Keratinocyte (primary cell): ENCODE measurements at regions not wholly inside any gene's neighbourhood (a gene's known extent, or its start where the extent isn't known, plus 50 kb on each side); places are given as distances from the start of the nearest gene placed in this dataset.

ENCODE experiments used
- DNase-seq: peaks from one replicate; pipeline ENCODE4 v3.0.0-alpha.2; 2011; ENCODE audit warnings: low read depth, missing footprints, low spot score
- FAIRE-seq: peaks from 2 replicates; lab custom pipeline; 2011; peaks lifted over from hg19 to GRCh38; lab: Jason Lieb, UNC
- H2AFZ ChIP-seq: 2 replicates; pipeline ENCODE4 v1.6.0; 2012; ENCODE audit warnings: low read length, control low read depth, inconsistent platforms; ENCODE audit not compliant: control insufficient read depth
- H3K27ac ChIP-seq: 2 replicates; pipeline ENCODE4 v1.5.1; 2011; ENCODE audit warnings: low read length; ENCODE audit not compliant: control insufficient read depth, insufficient read depth
- H3K27me3 ChIP-seq: 3 replicates; pipeline ENCODE4 v1.6.0; 2011; ENCODE audit warnings: low read length; ENCODE audit not compliant: control insufficient read depth, insufficient read depth; ENCODE audit errors: extremely low read depth
- H3K36me3 ChIP-seq, 2 experiments: 2 replicates in 1 of 2; 3 replicates in 1 of 2; pipeline ENCODE4 v1.5.1; 2011; ENCODE audit warnings: low read length in 2 of 2, mild to moderate bottlenecking in 1 of 2; ENCODE audit not compliant: control insufficient read depth in 2 of 2, insufficient read depth in 2 of 2; ENCODE audit errors: extremely low read depth in 1 of 2
- H3K4me1 ChIP-seq: 3 replicates; pipeline ENCODE4 v1.5.1; 2011; ENCODE audit warnings: low read length; ENCODE audit not compliant: control insufficient read depth, insufficient read depth; ENCODE audit errors: extremely low read depth
- H3K4me2 ChIP-seq: 3 replicates; pipeline ENCODE4 v1.6.0; 2011; ENCODE audit warnings: low read depth, low read length; ENCODE audit not compliant: control insufficient read depth, insufficient read depth; ENCODE audit errors: extremely low read depth
- H3K4me3 ChIP-seq, 3 experiments: fragments of 200-600 bp in 1 of 3; sonication (generic) in 1 of 3; 2 replicates in 2 of 3; 3 replicates in 1 of 3; pipeline ENCODE4 v1.5.1; 2011 to 2016; ENCODE audit warnings: low read length in 3 of 3, mild to moderate bottlenecking in 3 of 3, control low read depth in 2 of 3, inconsistent platforms in 1 of 3, low read depth in 1 of 3, mixed read lengths in 1 of 3, mixed run types in 1 of 3, moderate library complexity in 1 of 3; ENCODE audit not compliant: control insufficient read depth in 2 of 3, insufficient read depth in 2 of 3; ENCODE audit errors: extremely low read depth in 1 of 3
- H3K79me2 ChIP-seq: 2 replicates; pipeline ENCODE4 v1.6.0; 2012; ENCODE audit warnings: low read length; ENCODE audit not compliant: control insufficient read depth, insufficient read depth
- H3K9ac ChIP-seq: 3 replicates; pipeline ENCODE4 v1.6.0; 2011; ENCODE audit warnings: low read length; ENCODE audit not compliant: control insufficient read depth, insufficient read depth; ENCODE audit errors: extremely low read depth
- H3K9me1 ChIP-seq: 3 replicates; pipeline ENCODE4 v1.6.0; 2011; ENCODE audit warnings: low read length; ENCODE audit not compliant: control insufficient read depth, insufficient read depth; ENCODE audit errors: extremely low read depth
- H3K9me3 ChIP-seq: 2 replicates; pipeline ENCODE4 v1.5.1; 2012; ENCODE audit warnings: low read depth, low read length; ENCODE audit not compliant: control insufficient read depth
- H4K20me1 ChIP-seq: 3 replicates; pipeline ENCODE4 v1.6.0; 2011; ENCODE audit warnings: low read length; ENCODE audit not compliant: control insufficient read depth, insufficient read depth; ENCODE audit errors: extremely low read depth
- CTCF ChIP-seq, 3 experiments: IDR thresholded peaks in 1 of 3; conservative IDR thresholded peaks in 1 of 3; optimal IDR thresholded peaks in 1 of 3; 2 replicates in 2 of 3; 3 replicates in 1 of 3; pipeline versions ENCODE3 to v1.5.1; 2011; ENCODE audit warnings: low read length in 3 of 3, mild to moderate bottlenecking in 3 of 3, moderate library complexity in 2 of 3, control low read depth in 1 of 3, inconsistent platforms in 1 of 3; ENCODE audit not compliant: insufficient read depth in 2 of 3; ENCODE audit errors: extremely low read depth in 1 of 3
- EZH2 ChIP-seq: IDR thresholded peaks from one replicate; pipeline ENCODE4 v1.6.1; 2012; ENCODE audit warnings: inconsistent platforms, mild to moderate bottlenecking, low read length, moderate library complexity
- dilution Hi-C: fragments of 300-500 bp; cut with MboI; formaldehyde crosslinking; loops from one replicate; pipeline ENCODE4 v1.7.0; 2020; ENCODE audit warnings: low sequenced_read_pairs; ENCODE audit not compliant: extremely low pct_ligation_motif_present

GRCh38 chr6:11330413-11330760 lies 97.9 kb upstream of the NEDD9 start:
- DNase-seq = no peak
- H3K79me2 ChIP-seq = no peaks in the 10 kb centered on the region
- no peaks in the 10 kb centered on the region for H3K9me3 ChIP-seq
- no peaks in the 10 kb centered on the region for H3K27me3 ChIP-seq
- no peaks in the 10 kb centered on the region for H3K9me1 ChIP-seq
- H3K4me3 ChIP-seq = no peak overlapping the region
- no peaks in the 10 kb centered on the region for H4K20me1 ChIP-seq
- FAIRE-seq = no peak
- no peak overlapping the region for H3K9ac ChIP-seq
- TF ChIP-seq CTCF (optimal IDR thresholded peaks at IDR 0.05 in 1 of 3, IDR thresholded peaks at IDR 0.05 in 1 of 3, conservative IDR thresholded peaks at IDR 0.05 in 1 of 3; ENCODE audit: extremely low read depth in 1 of 3, insufficient read depth in 2 of 3, low read length in 3 of 3) (no peak), EZH2 (no peak)
- dilution Hi-C loops = no loop called here
- H3K27ac ChIP-seq = no peak overlapping the region
- no peak overlapping the region for H3K4me2 ChIP-seq
- H3K36me3 ChIP-seq = no peaks in the 10 kb centered on the region
- no peaks in the 10 kb centered on the region for H3K4me1 ChIP-seq
- no peak overlapping the region for H2AFZ ChIP-seq

GRCh38 chr6:11329726-11330412 lies 97.4 kb upstream of the NEDD9 start:
- Histone ChIP-seq H2AFZ (no peak overlapping the region), H3K4me3 (no peak overlapping the region), H4K20me1 (no peaks in the 10 kb centered on the region), H3K9me3 (no peaks in the 10 kb centered on the region), H3K4me2 (no peak overlapping the region), H3K4me1 (no peaks in the 10 kb centered on the region), H3K9ac (no peak overlapping the region), H3K36me3 (no peaks in the 10 kb centered on the region), H3K79me2 (no peaks in the 10 kb centered on the region), H3K27me3 (no peaks in the 10 kb centered on the region), H3K9me1 (no peaks in the 10 kb centered on the region), H3K27ac (no peak overlapping the region)
- DNase-seq (no peak), FAIRE-seq (no peak)
- no peak for TF ChIP-seq EZH2
- TF ChIP-seq CTCF (optimal IDR thresholded peaks at IDR 0.05 in 1 of 3, IDR thresholded peaks at IDR 0.05 in 1 of 3, conservative IDR thresholded peaks at IDR 0.05 in 1 of 3; ENCODE audit: extremely low read depth in 1 of 3, insufficient read depth in 2 of 3, low read length in 3 of 3) = no peak
- dilution Hi-C loops = no loop called here
